Esophagus squamous epithelium (tissue), 4 donors: ENCODE measurements at regions not wholly inside any gene's neighbourhood (a gene's known extent, or its start where the extent isn't known, plus 50 kb on each side); places are given as distances from the start of the nearest gene placed in this dataset.

Experiments used
- POLR2A ChIP-seq, 4 donors: fragments of 450-650 bp; IDR thresholded peaks; one replicate each; pipeline ENCODE4 v1.6.1; 2017; ENCODE audit warnings: antibody characterized with exemption in 4 of 4, mild to moderate bottlenecking in 4 of 4, moderate library complexity in 3 of 4
- TF ChIP-seq, protein P1 (sequence below), 6 experiments: fragments of 450-650 bp in 4 of 6; fragments of 200-600 bp in 2 of 6; sonication (generic) in 2 of 6; IDR thresholded peaks; one replicate each; pipeline ENCODE4 v1.5.1; 2016 to 2019; ENCODE audit warnings: antibody characterized with exemption in 6 of 6, mild to moderate bottlenecking in 4 of 6, moderate library complexity in 4 of 6

GRCh38 chr6:22119500-22119899 lies 177.3 kb downstream of the PRL start:
- TF ChIP-seq, protein P1, sequence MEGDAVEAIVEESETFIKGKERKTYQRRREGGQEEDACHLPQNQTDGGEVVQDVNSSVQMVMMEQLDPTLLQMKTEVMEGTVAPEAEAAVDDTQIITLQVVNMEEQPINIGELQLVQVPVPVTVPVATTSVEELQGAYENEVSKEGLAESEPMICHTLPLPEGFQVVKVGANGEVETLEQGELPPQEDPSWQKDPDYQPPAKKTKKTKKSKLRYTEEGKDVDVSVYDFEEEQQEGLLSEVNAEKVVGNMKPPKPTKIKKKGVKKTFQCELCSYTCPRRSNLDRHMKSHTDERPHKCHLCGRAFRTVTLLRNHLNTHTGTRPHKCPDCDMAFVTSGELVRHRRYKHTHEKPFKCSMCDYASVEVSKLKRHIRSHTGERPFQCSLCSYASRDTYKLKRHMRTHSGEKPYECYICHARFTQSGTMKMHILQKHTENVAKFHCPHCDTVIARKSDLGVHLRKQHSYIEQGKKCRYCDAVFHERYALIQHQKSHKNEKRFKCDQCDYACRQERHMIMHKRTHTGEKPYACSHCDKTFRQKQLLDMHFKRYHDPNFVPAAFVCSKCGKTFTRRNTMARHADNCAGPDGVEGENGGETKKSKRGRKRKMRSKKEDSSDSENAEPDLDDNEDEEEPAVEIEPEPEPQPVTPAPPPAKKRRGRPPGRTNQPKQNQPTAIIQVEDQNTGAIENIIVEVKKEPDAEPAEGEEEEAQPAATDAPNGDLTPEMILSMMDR (IDR thresholded peaks at IDR 0.05) = no peak
- no peak for TF ChIP-seq POLR2A (IDR thresholded peaks at IDR 0.05)
